HepG2 (cell line): ENCODE measurements at regions not wholly inside any gene's neighbourhood (a gene's known extent, or its start where the extent isn't known, plus 50 kb on each side); places are given as distances from the start of the nearest gene placed in this dataset.

ENCODE experiments used
- ATAC-seq: fragments of 200-7000 bp; cut with Tn5 transposase; 3 replicates; pipeline ENCODE4 v1.9.1; 2020; ENCODE audit warnings: mild to moderate bottlenecking, moderate library complexity
- BruUV-seq: library from RNA; stranded (reverse); fragments of 400-500 nt; replicated peaks from 2 replicates; lab custom pipeline; 2021; lab: Mats Ljungman, UMichigan
- CTCF ChIA-PET: fragments of 300-600 bp; formaldehyde crosslinking; extraction: SDS; loops from one replicate; lab custom pipeline; 2021; ENCODE audit warnings: low total read pairs, inconsistent platforms, low intra/inter-chr PET ratio; lab: Yijun Ruan, JAX
- POLR2A ChIA-PET: fragments of 350-600 bp; sonication (Branson Sonifier 250); formaldehyde crosslinking; loops from one replicate; lab custom pipeline; 2020; ENCODE audit warnings: antibody characterized with exemption, inconsistent platforms; lab: Yijun Ruan, JAX
- DNase-seq: peaks from one replicate; pipeline ENCODE4 v3.0.0-alpha.2; 2015; ENCODE audit warnings: low spot score
- FAIRE-seq: peaks from 3 replicates; lab custom pipeline; 2011; peaks lifted over from hg19 to GRCh38; lab: Jason Lieb, UNC
- H2AFZ ChIP-seq: one replicate; pipeline ENCODE4 v1.6.1; 2011; ENCODE audit warnings: low read length, inconsistent platforms
- H3K27ac ChIP-seq: fragments of 300-600 bp; 3 replicates; pipeline ENCODE4 v1.8.0; 2011; ENCODE audit warnings: mixed run types, mild to moderate bottlenecking, mixed read lengths, low read length, inconsistent platforms; ENCODE audit not compliant: insufficient read depth; ENCODE audit errors: extremely low read length
- H3K27me3 ChIP-seq, 2 experiments: fragments of 200-600 bp in 1 of 2; 2 replicates in 1 of 2; 3 replicates in 1 of 2; pipeline versions ENCODE4 v1.6.0 to v1.8.0; 2011; ENCODE audit warnings: low read length in 2 of 2, mild to moderate bottlenecking in 2 of 2, moderate library complexity in 2 of 2, inconsistent platforms in 1 of 2; ENCODE audit not compliant: insufficient read depth in 2 of 2, control insufficient read depth in 1 of 2
- H3K36me3 ChIP-seq, 2 experiments: fragments of 200-600 bp in 1 of 2; replicated peaks in 1 of 2; 2 replicates in 1 of 2; 3 replicates in 1 of 2; pipeline versions ENCODE4 v1.5.1 to v1.8.0; 2011; ENCODE audit warnings: low read length in 2 of 2, inconsistent platforms in 1 of 2; ENCODE audit not compliant: insufficient read depth in 2 of 2, control insufficient read depth in 1 of 2
- H3K4me1 ChIP-seq: 2 replicates; pipeline ENCODE4 v1.5.1; 2012; ENCODE audit warnings: low read length, inconsistent platforms; ENCODE audit not compliant: insufficient read depth
- H3K4me2 ChIP-seq: 2 replicates; pipeline ENCODE4 v1.6.0; 2011; ENCODE audit warnings: low read depth, low read length, inconsistent platforms
- H3K4me3 ChIP-seq, 3 experiments: fragments of 200-600 bp in 1 of 3; sonication (generic), shearing (Covaris generic) in 1 of 3; replicated peaks in 1 of 3; 2 replicates each; pipeline ENCODE4 v1.5.1; 2011 to 2016; ENCODE audit warnings: low read length in 3 of 3, inconsistent platforms in 2 of 3, low read depth in 2 of 3, mild to moderate bottlenecking in 2 of 3, control low read depth in 1 of 3, mixed read lengths in 1 of 3; ENCODE audit not compliant: insufficient read depth in 1 of 3
- H3K79me2 ChIP-seq: one replicate; pipeline ENCODE4 v1.6.1; 2011; ENCODE audit warnings: low read length, inconsistent platforms; ENCODE audit not compliant: insufficient read depth
- H3K9ac ChIP-seq: 2 replicates; pipeline ENCODE4 v1.6.0; 2011; ENCODE audit warnings: mild to moderate bottlenecking, low read depth, low read length, inconsistent platforms; ENCODE audit not compliant: insufficient read depth
- H3K9me3 ChIP-seq: 2 replicates; pipeline ENCODE4 v1.5.1; 2012; ENCODE audit warnings: mild to moderate bottlenecking, low read length
- H4K20me1 ChIP-seq: 2 replicates; pipeline ENCODE4 v1.6.0; 2011; ENCODE audit warnings: inconsistent platforms, mild to moderate bottlenecking, low read length, moderate library complexity; ENCODE audit not compliant: insufficient read depth
- MLX ChIP-seq: IDR thresholded peaks from 2 replicates; pipeline ENCODE4 v1.6.1; 2016
- MYNN ChIP-seq: sonication (generic); formaldehyde crosslinking; IDR thresholded peaks from 2 replicates; pipeline ENCODE4 v1.4.0; 2020; ENCODE audit warnings: mild to moderate bottlenecking, low read depth, missing genetic modification reagents
- NFIC ChIP-seq: IDR thresholded peaks from 2 replicates; pipeline ENCODE4 v1.6.1; 2012; ENCODE audit warnings: mild to moderate bottlenecking, low read length, inconsistent platforms
- NFKB2 ChIP-seq: sonication (generic); formaldehyde crosslinking; IDR thresholded peaks from 2 replicates; pipeline ENCODE4 v1.4.0; 2020; ENCODE audit warnings: missing genetic modification reagents, borderline replicate concordance
- REXO4 ChIP-seq: sonication (generic); formaldehyde crosslinking; IDR thresholded peaks from 2 replicates; pipeline ENCODE4 v1.8.0; 2022; ENCODE audit warnings: missing genetic modification reagents, mild to moderate bottlenecking, borderline replicate concordance
- RXRA ChIP-seq: sonication (generic); formaldehyde crosslinking; IDR thresholded peaks from 2 replicates; pipeline ENCODE4 v1.5.1; 2020; ENCODE audit warnings: missing genetic modification reagents
- SNAPC4 ChIP-seq: sonication (generic); formaldehyde crosslinking; IDR thresholded peaks from 2 replicates; pipeline ENCODE4 v1.4.0; 2020; ENCODE audit warnings: mild to moderate bottlenecking, missing genetic modification reagents
- TIGD3 ChIP-seq: sonication (generic); formaldehyde crosslinking; IDR thresholded peaks from 2 replicates; pipeline ENCODE4 v1.5.1; 2020; ENCODE audit warnings: mild to moderate bottlenecking, missing genetic modification reagents, borderline replicate concordance
- ZBTB26 ChIP-seq: IDR thresholded peaks from 2 replicates; pipeline ENCODE4 v1.6.1; 2016; ENCODE audit warnings: missing compliant biosample characterization, missing genetic modification reagents, borderline replicate concordance
- ZNF12 ChIP-seq: sonication (generic); formaldehyde crosslinking; IDR thresholded peaks from 2 replicates; pipeline ENCODE4 v1.5.0; 2020; ENCODE audit warnings: missing genetic modification reagents
- ZNF276 ChIP-seq: sonication (generic); formaldehyde crosslinking; IDR thresholded peaks from 2 replicates; pipeline ENCODE4 v1.4.0; 2020; ENCODE audit warnings: mild to moderate bottlenecking, low read depth, missing genetic modification reagents
- ZNF343 ChIP-seq: sonication (generic); formaldehyde crosslinking; IDR thresholded peaks from 2 replicates; pipeline ENCODE4 v1.4.0; 2020; ENCODE audit warnings: mild to moderate bottlenecking, missing genetic modification reagents
- ZNF354B ChIP-seq: sonication (generic); formaldehyde crosslinking; IDR thresholded peaks from 2 replicates; pipeline ENCODE4 v1.8.0; 2022; ENCODE audit warnings: mild to moderate bottlenecking, missing genetic modification reagents
- ZNF512 ChIP-seq: sonication (generic); formaldehyde crosslinking; IDR thresholded peaks from 2 replicates; pipeline ENCODE4 v1.4.0; 2020; ENCODE audit warnings: mild to moderate bottlenecking, missing genetic modification reagents
- WGBS: methylation state at CpG from one replicate; pipeline ENCODE4 v1.1.6; 2017; ENCODE audit warnings: low lambda C conversion rate; 5-methylcytosine and 5-hydroxymethylcytosine counted together
- in situ Hi-C: cut with HindIII; loops from 2 replicates; pipeline ENCODE4 v1.10.0; 2017; ENCODE audit warnings: low pct_unique_long_range_greater_than_20kb; ENCODE audit not compliant: extremely low pct_ligation_motif_present
- intact Hi-C: fragments of 100-400 bp; cut with micrococcal nuclease; formaldehyde crosslinking; loops from one replicate; pipeline ENCODE4 v1.10.0; 2022; ENCODE audit not compliant: unreplicated experiment

- Histone ChIP-seq H3K9me3 (no peaks in the 10 kb centered on the region), H3K27me3 (no peaks in the 10 kb centered on the region), H4K20me1 (no peaks in the 10 kb centered on the region), H3K4me2 (no peak overlapping the region), H3K4me1 (no peaks in the 10 kb centered on the region), H3K4me3 (no peak overlapping the region), H2AFZ (no peak overlapping the region), H3K9ac (no peak overlapping the region), H3K27ac (no peak overlapping the region), H3K36me3 (no peaks in the 10 kb centered on the region), H3K79me2 (no peaks in the 10 kb centered on the region)
- in situ Hi-C loops (no loop called here), intact Hi-C loops (no loop called here)
- 0% methylated on average over 3 of the region's 3 CpGs for WGBS
- POLR2A ChIA-PET, result no interaction called here
- DNase-seq (no peak), ATAC-seq (no peak), FAIRE-seq (no peak)
- no TSS peak for BruUV-seq
- no peak for TF ChIP-seq NFIC
- TF ChIP-seq ZNF512 (CRISPR knock-in tag), result no peak
- TF ChIP-seq ZNF343 (CRISPR knock-in tag), result no peak
- TF ChIP-seq NFKB2 (CRISPR knock-in tag), result no peak
- no peak for TF ChIP-seq RXRA (CRISPR knock-in tag)
- no peak for TF ChIP-seq ZNF276
- TF ChIP-seq REXO4 (CRISPR knock-in tag), result no peak
- TF ChIP-seq ZNF354B (CRISPR knock-in tag), result no peak
- TF ChIP-seq SNAPC4 (CRISPR knock-in tag), result no peak
- no peak for TF ChIP-seq MYNN (CRISPR knock-in tag)
- TF ChIP-seq TIGD3 (CRISPR knock-in tag), result no peak
- no peak for TF ChIP-seq ZBTB26 (CRISPR knock-in tag)
- TF ChIP-seq MLX (CRISPR knock-in tag), result no peak
- no peak for TF ChIP-seq ZNF12 (CRISPR knock-in tag)
- CTCF ChIA-PET, result no interaction called here
These were observed 165.6 kb upstream of the RIMS1 start for GRCh38 chr6:71720705-71721104.
